NCI-H1694 treated with DMSO at 0.1 percent for 48 hours (cell line): ENCODE measurements at regions not wholly inside any gene's neighbourhood (a gene's known extent, or its start where the extent isn't known, plus 50 kb on each side); places are given as distances from the start of the nearest gene placed in this dataset.

Experiments used
- DNase-seq: peaks from one replicate; lab custom pipeline; 2025; lab: John Stamatoyannopoulos, UW

DNA sequence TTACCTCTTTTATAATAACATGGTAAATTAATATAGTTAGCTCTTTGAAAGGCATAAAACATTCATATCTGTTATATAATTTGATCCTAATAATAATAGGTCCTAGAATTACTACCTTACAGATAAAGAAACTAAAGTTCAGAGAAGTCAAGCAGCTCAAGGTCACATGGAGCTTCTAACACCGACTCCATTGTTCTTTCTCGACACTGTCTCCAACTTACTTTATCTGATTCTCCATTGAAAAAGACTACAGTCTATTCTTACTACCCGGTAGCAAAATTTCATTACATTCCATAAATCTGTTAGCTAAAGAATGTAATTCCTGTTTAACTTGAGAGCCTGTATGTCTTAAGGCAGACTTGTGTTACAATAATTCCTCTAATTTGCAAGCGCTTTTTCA lies 96.3 kb upstream of the TMEM161B start:
- no peak for DNase-seq

DNA sequence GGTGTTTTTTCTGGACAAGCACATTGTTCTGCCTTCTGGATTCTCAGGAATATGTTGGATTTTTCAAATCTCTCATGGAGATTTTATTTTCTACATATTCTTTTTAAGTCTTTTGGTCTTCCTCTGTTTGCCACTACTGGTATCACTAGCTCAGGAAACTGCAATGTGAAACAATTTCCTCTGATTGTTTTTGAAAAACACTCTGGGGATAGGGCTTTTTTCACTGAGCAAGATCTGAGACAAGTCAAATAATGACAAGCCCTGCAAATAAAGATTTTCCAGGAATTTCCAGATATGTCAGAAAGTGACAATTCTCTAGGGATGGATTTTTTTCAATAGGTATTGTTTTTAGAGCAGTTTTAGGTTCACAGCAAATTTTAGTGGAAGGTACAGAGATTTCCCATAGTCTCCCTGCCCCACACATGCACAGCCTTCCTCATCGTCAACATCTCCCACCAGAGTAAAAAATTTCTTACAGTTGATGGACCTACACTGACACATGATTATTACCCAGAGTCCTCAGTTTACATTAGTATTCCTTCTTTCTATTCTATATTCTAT lies 86.9 kb upstream of the TMEM161B start:
- DNase-seq: no peak

DNA sequence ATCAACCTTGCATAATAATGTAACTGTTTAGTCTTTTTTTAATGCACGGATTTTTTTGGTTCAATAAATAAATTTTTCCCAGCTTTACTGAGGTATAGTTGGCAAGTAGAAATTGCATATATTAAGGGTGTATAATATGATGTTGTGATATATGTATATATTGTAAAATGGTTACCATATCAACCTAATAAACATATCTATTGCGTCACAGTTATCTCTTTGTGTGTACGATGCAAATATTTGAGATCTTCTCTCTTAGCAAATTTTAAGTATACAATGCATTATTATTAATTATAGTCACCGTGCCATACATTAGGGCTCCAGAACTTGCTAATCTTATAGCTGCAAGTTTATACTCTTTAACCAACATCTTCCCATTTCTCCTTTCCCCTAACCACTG lies 57.2 kb upstream of the TMEM161B start:
- DNase-seq: no peak

DNA sequence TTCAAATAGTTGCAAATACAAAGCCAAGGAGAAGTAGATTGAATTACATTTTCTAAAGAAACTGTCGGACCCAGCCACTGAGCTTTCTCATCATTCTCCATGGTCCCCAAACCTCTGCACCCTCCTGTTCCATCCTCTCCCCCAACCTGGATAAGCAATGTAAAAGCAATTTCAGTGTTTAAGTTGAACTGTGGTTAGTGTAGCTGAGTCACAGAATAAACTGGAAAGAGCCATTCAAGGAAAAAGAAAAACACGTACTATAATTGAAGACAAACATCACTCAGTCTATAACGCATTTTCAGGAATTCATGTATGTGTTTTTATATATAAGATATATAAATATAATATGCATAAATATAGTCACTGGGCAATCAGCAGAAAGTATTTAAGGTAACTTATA lies 54.1 kb upstream of the TMEM161B start:
- no peak for DNase-seq
